ENCODE measurements at regions not wholly inside any gene's neighbourhood (a gene's known extent, or its start where the extent isn't known, plus 50 kb on each side); places are given as distances from the start of the nearest gene placed in this dataset.

GRCh38 chr2:107553539-107553938 is 273.2 kb upstream of the RGPD4 start:
- H3K4me3 ChIP-seq (ENCODE audit: low read depth, low read length) = no peak overlapping the region
- Mint-ChIP-seq H3K36me3 (ENCODE audit: insufficient read depth, unreplicated experiment) (no peaks in the 10 kb centered on the region), H3K4me3 (ENCODE audit: unreplicated experiment) (no peak overlapping the region), H3K4me1 (ENCODE audit: low read depth, unreplicated experiment) (no peaks in the 10 kb centered on the region), H3K27ac (ENCODE audit: unreplicated experiment) (no peak overlapping the region), H3K9me3 (ENCODE audit: unreplicated experiment) (peaks cover 23% of the 10 kb centered on the region), H3K27me3 (ENCODE audit: insufficient read depth, unreplicated experiment) (no peaks in the 10 kb centered on the region)
- TF ChIP-seq, protein P1, sequence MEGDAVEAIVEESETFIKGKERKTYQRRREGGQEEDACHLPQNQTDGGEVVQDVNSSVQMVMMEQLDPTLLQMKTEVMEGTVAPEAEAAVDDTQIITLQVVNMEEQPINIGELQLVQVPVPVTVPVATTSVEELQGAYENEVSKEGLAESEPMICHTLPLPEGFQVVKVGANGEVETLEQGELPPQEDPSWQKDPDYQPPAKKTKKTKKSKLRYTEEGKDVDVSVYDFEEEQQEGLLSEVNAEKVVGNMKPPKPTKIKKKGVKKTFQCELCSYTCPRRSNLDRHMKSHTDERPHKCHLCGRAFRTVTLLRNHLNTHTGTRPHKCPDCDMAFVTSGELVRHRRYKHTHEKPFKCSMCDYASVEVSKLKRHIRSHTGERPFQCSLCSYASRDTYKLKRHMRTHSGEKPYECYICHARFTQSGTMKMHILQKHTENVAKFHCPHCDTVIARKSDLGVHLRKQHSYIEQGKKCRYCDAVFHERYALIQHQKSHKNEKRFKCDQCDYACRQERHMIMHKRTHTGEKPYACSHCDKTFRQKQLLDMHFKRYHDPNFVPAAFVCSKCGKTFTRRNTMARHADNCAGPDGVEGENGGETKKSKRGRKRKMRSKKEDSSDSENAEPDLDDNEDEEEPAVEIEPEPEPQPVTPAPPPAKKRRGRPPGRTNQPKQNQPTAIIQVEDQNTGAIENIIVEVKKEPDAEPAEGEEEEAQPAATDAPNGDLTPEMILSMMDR (IDR thresholded peaks at IDR 0.05; ENCODE audit: insufficient read depth in 1 of 2, low read depth in 1 of 2, low read length in 1 of 2, severe bottlenecking in 1 of 2, unreplicated experiment in 1 of 2) = no peak
- no peaks in the 10 kb centered on the region for H3K27me3 ChIP-seq (replicated peaks; ENCODE audit: control insufficient read depth, insufficient read depth, low read length)
- CTCF ChIA-PET = no interaction called here
- intact Hi-C loops (cut with micrococcal nuclease; ENCODE audit: unreplicated experiment) = no loop called here
- no peak for DNase-seq
- BruUV-seq (replicated peaks) = no TSS peak
- POLR2A ChIA-PET = no interaction called here
- H3K36me3 ChIP-seq (ENCODE audit: control insufficient read depth, insufficient read depth, low read length) = no peaks in the 10 kb centered on the region
- peaks cover 17% of the 10 kb centered on the region for H3K9me3 ChIP-seq
- H3K4me1 ChIP-seq = no peaks in the 10 kb centered on the region

GRCh38 chr2:107556038-107556627 is 270.6 kb upstream of the RGPD4 start:
- ChIA-PET POLR2A (no interaction called here), CTCF (no interaction called here)
- no peak overlapping the region for H3K4me3 Mint-ChIP-seq (ENCODE audit: unreplicated experiment)
- intact Hi-C loops (cut with micrococcal nuclease; ENCODE audit: unreplicated experiment) = no loop called here
- H3K9me3 Mint-ChIP-seq (ENCODE audit: unreplicated experiment) = peaks cover 37% of the 10 kb centered on the region
- H3K4me1 Mint-ChIP-seq (ENCODE audit: low read depth, unreplicated experiment) = no peaks in the 10 kb centered on the region
- Histone ChIP-seq H3K4me3 (ENCODE audit: low read depth, low read length) (no peak overlapping the region), H3K4me1 (no peaks in the 10 kb centered on the region), H3K27me3 (replicated peaks; ENCODE audit: control insufficient read depth, insufficient read depth, low read length) (no peaks in the 10 kb centered on the region), H3K9me3 (peaks cover 17% of the 10 kb centered on the region), H3K36me3 (ENCODE audit: control insufficient read depth, insufficient read depth, low read length) (no peaks in the 10 kb centered on the region)
- TF ChIP-seq, protein P1 (IDR thresholded peaks at IDR 0.05; ENCODE audit: insufficient read depth in 1 of 2, low read depth in 1 of 2, low read length in 1 of 2, severe bottlenecking in 1 of 2, unreplicated experiment in 1 of 2) = no peak
- no peak overlapping the region for H3K27ac Mint-ChIP-seq (ENCODE audit: unreplicated experiment)
- DNase-seq = no peak
- no peaks in the 10 kb centered on the region for H3K36me3 Mint-ChIP-seq (ENCODE audit: insufficient read depth, unreplicated experiment)
- no TSS peak for BruUV-seq (replicated peaks)
- no peaks in the 10 kb centered on the region for H3K27me3 Mint-ChIP-seq (ENCODE audit: insufficient read depth, unreplicated experiment)

DNA sequence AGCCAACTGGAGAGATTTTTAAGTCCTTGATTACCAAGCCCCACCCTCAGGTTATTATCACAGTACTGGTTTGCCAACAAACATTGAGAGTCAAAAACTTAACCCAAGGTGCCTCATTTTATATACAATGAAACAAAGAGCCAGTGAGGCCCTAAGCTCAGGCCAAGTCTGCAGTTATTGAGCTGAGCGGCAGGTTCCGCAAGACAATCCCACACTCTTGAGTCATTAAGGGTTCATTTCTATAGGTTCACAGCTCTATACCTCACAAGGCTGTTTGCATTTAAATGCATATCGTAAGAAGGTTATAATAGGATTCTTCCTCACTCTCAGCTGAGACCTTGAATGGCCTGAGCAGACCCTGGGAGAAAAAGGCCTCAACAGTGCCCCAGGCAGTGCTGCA is 268.4 kb upstream of the RGPD4 start:
- POLR2A ChIA-PET = no interaction called here
- no peak overlapping the region for H3K4me3 ChIP-seq (ENCODE audit: low read depth, low read length)
- intact Hi-C loops (cut with micrococcal nuclease; ENCODE audit: unreplicated experiment) = no loop called here
- BruUV-seq (replicated peaks) = no TSS peak
- no peaks in the 10 kb centered on the region for H3K27me3 ChIP-seq (replicated peaks; ENCODE audit: control insufficient read depth, insufficient read depth, low read length)
- no peak overlapping the region for H3K27ac Mint-ChIP-seq (ENCODE audit: unreplicated experiment)
- H3K36me3 ChIP-seq (ENCODE audit: control insufficient read depth, insufficient read depth, low read length) = no peaks in the 10 kb centered on the region
- peaks cover 17% of the 10 kb centered on the region for H3K9me3 ChIP-seq
- CTCF ChIA-PET = no interaction called here
- H3K36me3 Mint-ChIP-seq (ENCODE audit: insufficient read depth, unreplicated experiment) = no peaks in the 10 kb centered on the region
- H3K4me3 Mint-ChIP-seq (ENCODE audit: unreplicated experiment) = no peak overlapping the region
- no peaks in the 10 kb centered on the region for H3K27me3 Mint-ChIP-seq (ENCODE audit: insufficient read depth, unreplicated experiment)
- no peak for DNase-seq
- no peaks in the 10 kb centered on the region for H3K4me1 ChIP-seq
- TF ChIP-seq, protein P1 (IDR thresholded peaks at IDR 0.05; ENCODE audit: insufficient read depth in 1 of 2, low read depth in 1 of 2, low read length in 1 of 2, severe bottlenecking in 1 of 2, unreplicated experiment in 1 of 2) = no peak
- no peaks in the 10 kb centered on the region for H3K4me1 Mint-ChIP-seq (ENCODE audit: low read depth, unreplicated experiment)
- H3K9me3 Mint-ChIP-seq (ENCODE audit: unreplicated experiment) = peaks cover 37% of the 10 kb centered on the region
